Activated CD8-positive, alpha-beta T cell treated with anti-CD3 and anti-CD28 coated beads for 36 hours (primary cell): ENCODE measurements at regions not wholly inside any gene's neighbourhood (a gene's known extent, or its start where the extent isn't known, plus 50 kb on each side); places are given as distances from the start of the nearest gene placed in this dataset.

Experiments used
- ATAC-seq: fragments of 200-7000 bp; cut with Tn5 transposase; one replicate; pipeline ENCODE4 v1.10.0; 2021; ENCODE audit warnings: mild to moderate bottlenecking, moderate library complexity
- CTCF ChIA-PET: fragments of 350-600 bp; sonication (Branson Sonifier 250); formaldehyde crosslinking; loops from one replicate; lab custom pipeline; 2021; ENCODE audit warnings: antibody characterized with exemption; lab: Charles Lee
- POLR2A ChIA-PET: fragments of 350-600 bp; sonication (Branson Sonifier 250); formaldehyde crosslinking; loops from one replicate; lab custom pipeline; 2021; ENCODE audit warnings: antibody characterized with exemption; lab: Charles Lee
- DNase-seq: peaks from one replicate; pipeline ENCODE4 v3.0.0-alpha.2; 2020
- H3K27ac Mint-ChIP-seq: one replicate; pipeline ENCODE4 v1.8.0; 2021; ENCODE audit warnings: mild to moderate bottlenecking, mixed read lengths
- H3K27me3 Mint-ChIP-seq: one replicate; pipeline ENCODE4 v1.8.0; 2021; ENCODE audit warnings: mixed read lengths
- H3K36me3 Mint-ChIP-seq: one replicate; pipeline ENCODE4 v1.8.0; 2021; ENCODE audit warnings: low read depth, mixed read lengths
- H3K4me1 Mint-ChIP-seq: one replicate; pipeline ENCODE4 v1.8.0; 2021; ENCODE audit warnings: low read depth, mixed read lengths
- H3K4me3 Mint-ChIP-seq: one replicate; pipeline ENCODE4 v1.8.0; 2021; ENCODE audit warnings: mild to moderate bottlenecking, moderate library complexity, mixed read lengths
- H3K9me3 Mint-ChIP-seq: one replicate; pipeline ENCODE4 v1.8.0; 2021; ENCODE audit warnings: mixed read lengths
- intact Hi-C: fragments of 100-400 bp; cut with micrococcal nuclease; formaldehyde crosslinking; loops from one replicate; pipeline ENCODE4 v1.10.0; 2022
- TF ChIP-seq, protein P1 (sequence below): fragments of 200-600 bp; IDR thresholded peaks from one replicate; pipeline ENCODE4 v1.8.0; 2022; ENCODE audit warnings: antibody characterized with exemption, mild to moderate bottlenecking

GRCh38 chr7:81013083-81013817, 94.4 kb upstream of the SEMA3C start:
- Mint-ChIP-seq H3K4me3 (no peak overlapping the region), H3K36me3 (no peaks in the 10 kb centered on the region), H3K27me3 (no peaks in the 10 kb centered on the region), H3K9me3 (peaks cover 8% of the 10 kb centered on the region), H3K4me1 (no peaks in the 10 kb centered on the region), H3K27ac (no peak overlapping the region)
- intact Hi-C loops = no loop called here
- DNase-seq (no peak), ATAC-seq (no peak)
- POLR2A ChIA-PET = no interaction called here
- TF ChIP-seq, protein P1, sequence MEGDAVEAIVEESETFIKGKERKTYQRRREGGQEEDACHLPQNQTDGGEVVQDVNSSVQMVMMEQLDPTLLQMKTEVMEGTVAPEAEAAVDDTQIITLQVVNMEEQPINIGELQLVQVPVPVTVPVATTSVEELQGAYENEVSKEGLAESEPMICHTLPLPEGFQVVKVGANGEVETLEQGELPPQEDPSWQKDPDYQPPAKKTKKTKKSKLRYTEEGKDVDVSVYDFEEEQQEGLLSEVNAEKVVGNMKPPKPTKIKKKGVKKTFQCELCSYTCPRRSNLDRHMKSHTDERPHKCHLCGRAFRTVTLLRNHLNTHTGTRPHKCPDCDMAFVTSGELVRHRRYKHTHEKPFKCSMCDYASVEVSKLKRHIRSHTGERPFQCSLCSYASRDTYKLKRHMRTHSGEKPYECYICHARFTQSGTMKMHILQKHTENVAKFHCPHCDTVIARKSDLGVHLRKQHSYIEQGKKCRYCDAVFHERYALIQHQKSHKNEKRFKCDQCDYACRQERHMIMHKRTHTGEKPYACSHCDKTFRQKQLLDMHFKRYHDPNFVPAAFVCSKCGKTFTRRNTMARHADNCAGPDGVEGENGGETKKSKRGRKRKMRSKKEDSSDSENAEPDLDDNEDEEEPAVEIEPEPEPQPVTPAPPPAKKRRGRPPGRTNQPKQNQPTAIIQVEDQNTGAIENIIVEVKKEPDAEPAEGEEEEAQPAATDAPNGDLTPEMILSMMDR = no peak
- CTCF ChIA-PET = no interaction called here

- DNase-seq (no peak), ATAC-seq (no peak)
- Mint-ChIP-seq H3K36me3 (no peaks in the 10 kb centered on the region), H3K4me3 (no peak overlapping the region), H3K27ac (no peak overlapping the region), H3K27me3 (no peaks in the 10 kb centered on the region), H3K9me3 (peaks cover 8% of the 10 kb centered on the region), H3K4me1 (no peaks in the 10 kb centered on the region)
- POLR2A ChIA-PET = no interaction called here
- TF ChIP-seq, protein P1 = no peak
- intact Hi-C loops = no loop called here
- CTCF ChIA-PET = interaction anchor here (1.4 kb wide), 1 partner anchor 461 kb away, joined by 3 read pairs; no protein-coding TSS in a partner anchor
Observed at GRCh38 chr7:81008901-81009300, 90.0 kb upstream of the SEMA3C start.

DNA sequence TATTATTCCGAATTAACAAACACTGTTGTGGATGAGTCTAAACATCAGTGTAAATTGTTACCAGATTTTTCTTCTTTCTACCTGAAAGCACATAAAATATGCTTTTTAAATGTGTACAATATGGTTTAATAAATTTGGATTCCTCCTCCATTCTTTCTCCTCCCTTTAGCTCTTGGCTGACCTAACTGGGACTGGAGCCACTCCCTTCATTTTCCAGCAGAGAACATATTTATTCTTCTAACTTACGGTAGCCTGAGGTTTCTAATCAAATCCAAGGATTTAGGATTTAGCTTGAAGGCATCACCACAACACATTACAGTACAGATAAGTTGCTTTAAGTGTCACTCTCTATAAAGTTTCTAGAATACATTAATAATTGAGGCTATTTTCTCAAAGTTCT, 88.2 kb upstream of the SEMA3C start:
- DNase-seq (no peak), ATAC-seq (no peak)
- Mint-ChIP-seq H3K4me3 (no peak overlapping the region), H3K9me3 (peaks cover 8% of the 10 kb centered on the region), H3K27me3 (no peaks in the 10 kb centered on the region), H3K36me3 (no peaks in the 10 kb centered on the region), H3K27ac (no peak overlapping the region), H3K4me1 (no peaks in the 10 kb centered on the region)
- TF ChIP-seq, protein P1 = no peak
- CTCF ChIA-PET = no interaction called here
- intact Hi-C loops = no loop called here
- POLR2A ChIA-PET = no interaction called here

DNA sequence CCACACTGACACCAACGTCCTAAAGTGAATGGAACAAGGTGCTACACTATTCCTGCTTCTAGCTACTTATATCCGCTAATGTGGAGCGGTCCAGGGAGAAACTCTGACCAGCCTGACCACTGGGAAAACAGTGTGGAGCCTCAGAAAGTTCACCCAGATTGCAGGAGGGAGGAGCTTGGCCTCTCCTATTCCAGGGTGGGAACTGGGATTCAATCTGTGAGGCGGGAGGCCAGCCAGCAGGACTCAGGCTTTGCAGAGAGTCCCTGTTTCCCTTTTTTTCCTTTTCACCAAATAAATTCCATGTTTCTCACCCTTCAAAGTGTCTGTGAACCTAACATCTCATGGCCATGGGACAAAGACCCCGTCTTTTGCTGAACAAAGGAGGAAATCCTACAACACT, 86.4 kb upstream of the SEMA3C start:
- ATAC-seq (no peak), DNase-seq (no peak)
- H3K4me1 Mint-ChIP-seq = no peaks in the 10 kb centered on the region
- H3K27me3 Mint-ChIP-seq = no peaks in the 10 kb centered on the region
- H3K27ac Mint-ChIP-seq = no peak overlapping the region
- H3K36me3 Mint-ChIP-seq = no peaks in the 10 kb centered on the region
- peaks cover 8% of the 10 kb centered on the region for H3K9me3 Mint-ChIP-seq
- CTCF ChIA-PET = no interaction called here
- TF ChIP-seq, protein P1 = no peak
- intact Hi-C loops = no loop called here
- no peak overlapping the region for H3K4me3 Mint-ChIP-seq
- POLR2A ChIA-PET = no interaction called here

DNA sequence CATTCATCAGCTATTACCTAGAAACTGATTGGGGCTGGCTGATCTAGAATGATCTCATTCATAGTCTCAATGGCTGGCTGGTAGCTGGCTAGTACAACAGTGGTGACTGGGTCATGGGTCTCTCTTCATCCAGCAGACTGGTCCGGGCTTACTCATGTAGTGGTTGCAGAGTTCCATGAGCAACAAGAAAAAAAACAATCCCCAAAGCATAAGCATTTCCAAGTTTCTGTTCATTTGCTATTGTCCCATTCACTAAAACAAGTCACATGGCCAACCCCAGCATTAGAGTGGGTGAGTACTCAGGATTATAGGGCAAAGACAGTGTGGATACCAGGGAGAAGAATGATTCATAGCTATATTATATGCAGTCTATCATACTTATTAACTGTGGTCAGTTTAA, 85.2 kb upstream of the SEMA3C start:
- ChIA-PET POLR2A (no interaction called here), CTCF (no interaction called here)
- Mint-ChIP-seq H3K4me1 (no peaks in the 10 kb centered on the region), H3K27ac (no peak overlapping the region), H3K9me3 (peaks cover 5% of the 10 kb centered on the region), H3K27me3 (no peaks in the 10 kb centered on the region), H3K36me3 (no peaks in the 10 kb centered on the region), H3K4me3 (no peak overlapping the region)
- intact Hi-C loops = no loop called here
- no peak for DNase-seq
- no peak for ATAC-seq
- TF ChIP-seq, protein P1 = no peak
